GM13976 (cell line): ENCODE measurements at regions not wholly inside any gene's neighbourhood (a gene's known extent, or its start where the extent isn't known, plus 50 kb on each side); places are given as distances from the start of the nearest gene placed in this dataset.

Experiments
- DNase-seq: peaks from one replicate; pipeline ENCODE4 v3.0.0; 2012; ENCODE audit warnings: low spot score
- CTCF ChIP-seq: IDR thresholded peaks from 2 replicates; pipeline ENCODE4 v1.5.1; 2012; ENCODE audit warnings: borderline replicate concordance, mild to moderate bottlenecking; ENCODE audit not compliant: insufficient read depth; ENCODE audit errors: extremely low read depth, missing control alignments, control extremely low read depth
- in situ Hi-C: fragments of 300-500 bp; cut with MboI; formaldehyde crosslinking; loops from one replicate; pipeline ENCODE4 v1.12.0; 2022; ENCODE audit warnings: low sequenced_read_pairs, mixed read lengths, inconsistent platforms; ENCODE audit not compliant: unreplicated experiment

- no peak for TF ChIP-seq CTCF
- DNase-seq, result no peak
- in situ Hi-C loops, result no loop called here
These were observed 402.0 kb upstream of the ACVR2A start for GRCh38 chr2:147442816-147443215.

- in situ Hi-C loops, result no loop called here
- no peak for TF ChIP-seq CTCF
- DNase-seq, result no peak
These were observed 403.6 kb upstream of the ACVR2A start for GRCh38 chr2:147441182-147441581.

- DNase-seq, result no peak
- no peak for TF ChIP-seq CTCF
- in situ Hi-C loops, result no loop called here
These were observed 404.1 kb upstream of the ACVR2A start for GRCh38 chr2:147440734-147441133.

- DNase-seq, result no peak
- in situ Hi-C loops, result no loop called here
- no peak for TF ChIP-seq CTCF
These were observed 404.8 kb upstream of the ACVR2A start for GRCh38 chr2:147439986-147440385.

- in situ Hi-C loops, result no loop called here
- DNase-seq, result no peak
- no peak for TF ChIP-seq CTCF
These were observed 405.9 kb upstream of the ACVR2A start for GRCh38 chr2:147438882-147439281.

- DNase-seq, result no peak
- no peak for TF ChIP-seq CTCF
- in situ Hi-C loops, result no loop called here
These were observed 411.0 kb upstream of the ACVR2A start for GRCh38 chr2:147433822-147434221.

- in situ Hi-C loops, result no loop called here
- TF ChIP-seq CTCF, result no peak
- DNase-seq, result no peak
These were observed 414.4 kb upstream of the ACVR2A start for GRCh38 chr2:147430408-147430807.
